ENCODE measurements at regions not wholly inside any gene's neighbourhood (a gene's known extent, or its start where the extent isn't known, plus 50 kb on each side); places are given as distances from the start of the nearest gene placed in this dataset.

- H3K27ac ChIP-seq = no peak overlapping the region
- TF ChIP-seq, protein P1, sequence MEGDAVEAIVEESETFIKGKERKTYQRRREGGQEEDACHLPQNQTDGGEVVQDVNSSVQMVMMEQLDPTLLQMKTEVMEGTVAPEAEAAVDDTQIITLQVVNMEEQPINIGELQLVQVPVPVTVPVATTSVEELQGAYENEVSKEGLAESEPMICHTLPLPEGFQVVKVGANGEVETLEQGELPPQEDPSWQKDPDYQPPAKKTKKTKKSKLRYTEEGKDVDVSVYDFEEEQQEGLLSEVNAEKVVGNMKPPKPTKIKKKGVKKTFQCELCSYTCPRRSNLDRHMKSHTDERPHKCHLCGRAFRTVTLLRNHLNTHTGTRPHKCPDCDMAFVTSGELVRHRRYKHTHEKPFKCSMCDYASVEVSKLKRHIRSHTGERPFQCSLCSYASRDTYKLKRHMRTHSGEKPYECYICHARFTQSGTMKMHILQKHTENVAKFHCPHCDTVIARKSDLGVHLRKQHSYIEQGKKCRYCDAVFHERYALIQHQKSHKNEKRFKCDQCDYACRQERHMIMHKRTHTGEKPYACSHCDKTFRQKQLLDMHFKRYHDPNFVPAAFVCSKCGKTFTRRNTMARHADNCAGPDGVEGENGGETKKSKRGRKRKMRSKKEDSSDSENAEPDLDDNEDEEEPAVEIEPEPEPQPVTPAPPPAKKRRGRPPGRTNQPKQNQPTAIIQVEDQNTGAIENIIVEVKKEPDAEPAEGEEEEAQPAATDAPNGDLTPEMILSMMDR (conservative IDR thresholded peaks at IDR 0.05) = no peak
- TF ChIP-seq ZFX (IDR thresholded peaks at IDR 0.05) = no peak
Observed at GRCh38 chr16:86370062-86370461, 140.3 kb upstream of the FOXF1 start.

GRCh38 chr16:86371083-86371803 lies 139.1 kb upstream of the FOXF1 start:
- no peak overlapping the region for H3K27ac ChIP-seq
- no peak for TF ChIP-seq ZFX (IDR thresholded peaks at IDR 0.05)

DNA sequence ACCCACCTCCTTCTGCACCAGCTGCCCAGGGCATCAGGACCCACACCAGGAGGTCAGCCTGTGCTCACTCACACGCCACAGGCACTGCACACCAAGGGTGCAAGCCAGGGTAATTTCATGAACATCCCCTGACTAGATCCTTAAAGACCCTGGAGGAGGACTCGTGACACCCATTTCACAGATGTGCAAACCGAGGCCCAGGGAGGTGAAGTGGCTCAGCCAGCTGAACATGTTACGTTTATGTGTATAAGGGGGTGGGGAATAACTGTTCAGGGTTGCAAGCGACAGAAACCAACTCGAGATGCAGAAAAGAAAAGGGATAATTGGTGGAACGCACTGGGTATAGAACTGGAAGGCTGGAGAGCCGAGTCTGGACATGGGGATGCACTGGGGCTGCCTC lies 138.1 kb upstream of the FOXF1 start:
- H3K27ac ChIP-seq = no peak overlapping the region
- TF ChIP-seq, protein P1 (conservative IDR thresholded peaks at IDR 0.05) = no peak
- TF ChIP-seq ZFX (IDR thresholded peaks at IDR 0.05) = no peak

- TF ChIP-seq, protein P1 (conservative IDR thresholded peaks at IDR 0.05) = no peak
- no peak for TF ChIP-seq ZFX (IDR thresholded peaks at IDR 0.05)
- no peak overlapping the region for H3K27ac ChIP-seq
Observed at GRCh38 chr16:86373276-86373901, 136.9 kb upstream of the FOXF1 start.

DNA sequence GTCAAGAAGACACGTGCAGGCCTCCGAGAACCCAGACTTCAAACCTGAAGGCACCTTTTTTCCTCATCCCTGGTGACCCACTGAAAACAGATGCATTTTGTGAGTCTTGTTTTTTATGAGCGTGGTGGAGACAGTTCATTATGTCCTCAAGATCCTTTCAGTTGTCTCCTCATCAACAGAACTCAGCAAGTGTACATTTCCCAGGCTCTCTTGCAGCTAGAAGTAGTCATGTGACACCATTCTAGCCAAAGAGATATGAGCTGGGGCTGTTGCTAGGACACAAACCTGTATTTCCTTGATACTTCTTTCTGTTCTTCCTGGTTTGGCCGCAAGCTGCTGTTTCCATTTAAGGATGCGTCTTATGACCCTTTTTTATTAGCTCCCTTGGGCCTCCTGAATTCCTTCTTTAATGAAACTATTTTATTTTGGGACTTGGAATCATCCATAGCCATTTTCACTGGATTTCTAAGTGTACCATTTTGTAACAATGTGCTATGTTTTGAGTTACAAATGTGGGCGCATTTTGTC lies 135.7 kb upstream of the FOXF1 start:
- no peak overlapping the region for H3K27ac ChIP-seq
- TF ChIP-seq, protein P1 (conservative IDR thresholded peaks at IDR 0.05) = no peak
- TF ChIP-seq ZFX (IDR thresholded peaks at IDR 0.05) = no peak

GRCh38 chr16:86375364-86375763 lies 135.0 kb upstream of the FOXF1 start:
- H3K27ac ChIP-seq = no peak overlapping the region
- TF ChIP-seq, protein P1 (conservative IDR thresholded peaks at IDR 0.05) = no peak
- no peak for TF ChIP-seq ZFX (IDR thresholded peaks at IDR 0.05)

GRCh38 chr16:86375851-86376250 lies 134.5 kb upstream of the FOXF1 start:
- H3K27ac ChIP-seq = no peak overlapping the region
- TF ChIP-seq, protein P1 (conservative IDR thresholded peaks at IDR 0.05) = no peak
- no peak for TF ChIP-seq ZFX (IDR thresholded peaks at IDR 0.05)

Data from C4-2B (cell line).